ENCODE measurements at regions not wholly inside any gene's neighbourhood (a gene's known extent, or its start where the extent isn't known, plus 50 kb on each side); places are given as distances from the start of the nearest gene placed in this dataset.

DNA sequence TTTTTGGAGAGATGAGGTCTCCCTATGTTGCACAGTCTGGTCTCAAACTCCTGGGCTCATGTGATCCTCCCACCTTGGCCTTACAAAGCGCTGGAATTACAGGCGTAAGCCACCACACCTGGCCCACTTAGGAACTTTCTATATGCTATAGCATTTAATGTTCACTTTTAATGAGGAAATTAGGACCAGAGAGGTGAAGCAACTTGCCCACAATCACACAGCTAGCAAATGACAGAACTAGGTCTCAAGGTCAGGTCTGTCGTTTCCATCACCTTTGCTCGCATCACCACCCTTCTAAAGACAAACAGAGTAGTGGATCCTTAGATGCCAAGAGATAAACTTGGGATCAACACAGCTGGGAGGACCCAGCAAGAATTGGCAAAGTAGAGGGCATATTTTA, 381.7 kb downstream of the CD83 start:
- intact Hi-C loops (cut with micrococcal nuclease; ENCODE audit: unreplicated experiment), result no loop called here
- no peaks in the 10 kb centered on the region; the same call in 1 of the 2 replicates for H3K4me1 ChIP-seq (ENCODE audit: control insufficient read depth, insufficient read depth, low read length)
- no peak overlapping the region for H3K27ac ChIP-seq (ENCODE audit: low read length)
- ChIA-PET POLR2A (no interaction called here), CTCF (no interaction called here)
- H3K9me3 ChIP-seq (ENCODE audit: control insufficient read depth, insufficient read depth, low read depth, low read length), result no peaks in the 10 kb centered on the region
- DNase-seq (ENCODE audit: low read depth, low spot score) (no peak), ATAC-seq (peak; percentile 21; the same call in 1 of the 2 replicates)
- no peak overlapping the region for H3K4me3 ChIP-seq (ENCODE audit: low read depth in 2 of 2, low read length in 2 of 2)
- no peaks in the 10 kb centered on the region for H3K36me3 ChIP-seq (ENCODE audit: control insufficient read depth, insufficient read depth, low read length)
- no TSS peak for BruUV-seq (replicated peaks)
- TF ChIP-seq, protein P1, sequence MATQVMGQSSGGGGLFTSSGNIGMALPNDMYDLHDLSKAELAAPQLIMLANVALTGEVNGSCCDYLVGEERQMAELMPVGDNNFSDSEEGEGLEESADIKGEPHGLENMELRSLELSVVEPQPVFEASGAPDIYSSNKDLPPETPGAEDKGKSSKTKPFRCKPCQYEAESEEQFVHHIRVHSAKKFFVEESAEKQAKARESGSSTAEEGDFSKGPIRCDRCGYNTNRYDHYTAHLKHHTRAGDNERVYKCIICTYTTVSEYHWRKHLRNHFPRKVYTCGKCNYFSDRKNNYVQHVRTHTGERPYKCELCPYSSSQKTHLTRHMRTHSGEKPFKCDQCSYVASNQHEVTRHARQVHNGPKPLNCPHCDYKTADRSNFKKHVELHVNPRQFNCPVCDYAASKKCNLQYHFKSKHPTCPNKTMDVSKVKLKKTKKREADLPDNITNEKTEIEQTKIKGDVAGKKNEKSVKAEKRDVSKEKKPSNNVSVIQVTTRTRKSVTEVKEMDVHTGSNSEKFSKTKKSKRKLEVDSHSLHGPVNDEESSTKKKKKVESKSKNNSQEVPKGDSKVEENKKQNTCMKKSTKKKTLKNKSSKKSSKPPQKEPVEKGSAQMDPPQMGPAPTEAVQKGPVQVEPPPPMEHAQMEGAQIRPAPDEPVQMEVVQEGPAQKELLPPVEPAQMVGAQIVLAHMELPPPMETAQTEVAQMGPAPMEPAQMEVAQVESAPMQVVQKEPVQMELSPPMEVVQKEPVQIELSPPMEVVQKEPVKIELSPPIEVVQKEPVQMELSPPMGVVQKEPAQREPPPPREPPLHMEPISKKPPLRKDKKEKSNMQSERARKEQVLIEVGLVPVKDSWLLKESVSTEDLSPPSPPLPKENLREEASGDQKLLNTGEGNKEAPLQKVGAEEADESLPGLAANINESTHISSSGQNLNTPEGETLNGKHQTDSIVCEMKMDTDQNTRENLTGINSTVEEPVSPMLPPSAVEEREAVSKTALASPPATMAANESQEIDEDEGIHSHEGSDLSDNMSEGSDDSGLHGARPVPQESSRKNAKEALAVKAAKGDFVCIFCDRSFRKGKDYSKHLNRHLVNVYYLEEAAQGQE (IDR thresholded peaks at IDR 0.05; ENCODE audit: insufficient read depth in 1 of 2, low read depth in 2 of 2, low read length in 1 of 2), result no peak
- TF ChIP-seq, protein P2, sequence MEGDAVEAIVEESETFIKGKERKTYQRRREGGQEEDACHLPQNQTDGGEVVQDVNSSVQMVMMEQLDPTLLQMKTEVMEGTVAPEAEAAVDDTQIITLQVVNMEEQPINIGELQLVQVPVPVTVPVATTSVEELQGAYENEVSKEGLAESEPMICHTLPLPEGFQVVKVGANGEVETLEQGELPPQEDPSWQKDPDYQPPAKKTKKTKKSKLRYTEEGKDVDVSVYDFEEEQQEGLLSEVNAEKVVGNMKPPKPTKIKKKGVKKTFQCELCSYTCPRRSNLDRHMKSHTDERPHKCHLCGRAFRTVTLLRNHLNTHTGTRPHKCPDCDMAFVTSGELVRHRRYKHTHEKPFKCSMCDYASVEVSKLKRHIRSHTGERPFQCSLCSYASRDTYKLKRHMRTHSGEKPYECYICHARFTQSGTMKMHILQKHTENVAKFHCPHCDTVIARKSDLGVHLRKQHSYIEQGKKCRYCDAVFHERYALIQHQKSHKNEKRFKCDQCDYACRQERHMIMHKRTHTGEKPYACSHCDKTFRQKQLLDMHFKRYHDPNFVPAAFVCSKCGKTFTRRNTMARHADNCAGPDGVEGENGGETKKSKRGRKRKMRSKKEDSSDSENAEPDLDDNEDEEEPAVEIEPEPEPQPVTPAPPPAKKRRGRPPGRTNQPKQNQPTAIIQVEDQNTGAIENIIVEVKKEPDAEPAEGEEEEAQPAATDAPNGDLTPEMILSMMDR (IDR thresholded peaks at IDR 0.05), result no peak
- TF ChIP-seq TCF7L2 (IDR thresholded peaks at IDR 0.05; ENCODE audit: low read depth, low read length) (no peak), SIN3A (IDR thresholded peaks at IDR 0.05; ENCODE audit: borderline replicate concordance, insufficient read depth, low read depth, low read length) (no peak), POLR2AphosphoS5 (IDR thresholded peaks at IDR 0.05; ENCODE audit: low read depth, low read length) (no peak)
- in situ Hi-C loops (cut with HindIII; ENCODE audit: low pct_unique_long_range_greater_than_20kb, low sequenced_read_pairs), result no loop called here
- no peaks in the 10 kb centered on the region for H3K27me3 ChIP-seq (ENCODE audit: control insufficient read depth, insufficient read depth, low read length)

DNA sequence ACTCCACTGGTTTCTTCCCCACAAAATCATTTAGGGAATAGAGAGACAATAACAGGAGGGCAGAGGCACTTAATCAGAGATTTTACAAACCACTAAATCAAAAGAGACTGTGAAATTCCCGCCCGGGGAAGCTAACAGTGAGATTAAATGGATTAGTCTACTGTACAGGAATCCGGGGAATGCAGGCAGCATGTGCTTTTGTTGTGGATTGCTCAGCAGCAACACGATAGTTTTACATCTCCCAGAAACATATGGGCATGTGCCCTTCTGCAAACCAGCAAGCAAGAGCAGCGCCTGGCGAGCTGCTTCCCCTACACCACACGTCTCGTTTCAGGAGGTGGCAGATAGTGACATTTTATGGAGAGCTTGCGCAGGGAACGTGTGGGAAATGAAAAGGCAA, 382.3 kb downstream of the CD83 start:
- H3K36me3 ChIP-seq (ENCODE audit: control insufficient read depth, insufficient read depth, low read length), result no peaks in the 10 kb centered on the region
- H3K4me1 ChIP-seq (ENCODE audit: control insufficient read depth, insufficient read depth, low read length), result no peaks in the 10 kb centered on the region; the same call in 1 of the 2 replicates
- ChIA-PET POLR2A (no interaction called here), CTCF (no interaction called here)
- in situ Hi-C loops (cut with HindIII; ENCODE audit: low pct_unique_long_range_greater_than_20kb, low sequenced_read_pairs) (no loop called here), intact Hi-C loops (cut with micrococcal nuclease; ENCODE audit: unreplicated experiment) (no loop called here)
- BruUV-seq (replicated peaks), result no TSS peak
- no peaks in the 10 kb centered on the region for H3K9me3 ChIP-seq (ENCODE audit: control insufficient read depth, insufficient read depth, low read depth, low read length)
- peak; percentile 66; the same call in 1 of the 2 replicates for TF ChIP-seq TCF7L2 (IDR thresholded peaks at IDR 0.05; ENCODE audit: low read depth, low read length)
- TF ChIP-seq SIN3A (IDR thresholded peaks at IDR 0.05; ENCODE audit: borderline replicate concordance, insufficient read depth, low read depth, low read length), result no peak
- H3K4me3 ChIP-seq (ENCODE audit: low read depth in 2 of 2, low read length in 2 of 2), result no peak overlapping the region
- ATAC-seq, result peak; percentile 94
- no peak for DNase-seq (ENCODE audit: low read depth, low spot score)
- H3K27ac ChIP-seq (ENCODE audit: low read length), result no peak overlapping the region
- H3K27me3 ChIP-seq (ENCODE audit: control insufficient read depth, insufficient read depth, low read length), result no peaks in the 10 kb centered on the region

DNA sequence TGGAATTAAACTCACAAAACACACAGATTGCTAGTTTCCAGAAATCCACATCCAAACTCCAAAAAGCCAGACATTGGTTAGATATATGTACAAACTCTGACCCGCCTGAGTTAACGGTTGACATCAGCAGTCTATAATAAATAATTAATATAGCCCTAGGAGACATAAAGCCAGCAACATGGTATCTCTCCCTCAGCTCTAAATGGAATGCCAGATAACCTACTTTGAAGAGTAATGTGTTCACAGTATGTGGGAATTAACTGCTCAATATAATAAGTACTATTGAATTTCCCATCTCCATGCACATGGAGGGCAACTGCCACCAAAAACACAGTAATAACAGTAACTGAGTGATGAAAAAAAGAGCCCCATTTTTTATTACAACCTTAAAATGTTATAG, 383.2 kb downstream of the CD83 start:
- in situ Hi-C loops (cut with HindIII; ENCODE audit: low pct_unique_long_range_greater_than_20kb, low sequenced_read_pairs), result no loop called here
- H3K27me3 ChIP-seq (ENCODE audit: control insufficient read depth, insufficient read depth, low read length), result no peaks in the 10 kb centered on the region
- no peak overlapping the region for H3K27ac ChIP-seq (ENCODE audit: low read length)
- no peak for TF ChIP-seq SIN3A (IDR thresholded peaks at IDR 0.05; ENCODE audit: borderline replicate concordance, insufficient read depth, low read depth, low read length)
- no peak for TF ChIP-seq TCF7L2 (IDR thresholded peaks at IDR 0.05; ENCODE audit: low read depth, low read length)
- TF ChIP-seq, protein P2 (IDR thresholded peaks at IDR 0.05), result no peak
- TF ChIP-seq, protein P1 (IDR thresholded peaks at IDR 0.05; ENCODE audit: insufficient read depth in 1 of 2, low read depth in 2 of 2, low read length in 1 of 2), result no peak
- no peak for TF ChIP-seq POLR2AphosphoS5 (IDR thresholded peaks at IDR 0.05; ENCODE audit: low read depth, low read length)
- no peaks in the 10 kb centered on the region for H3K36me3 ChIP-seq (ENCODE audit: control insufficient read depth, insufficient read depth, low read length)
- H3K4me1 ChIP-seq (ENCODE audit: control insufficient read depth, insufficient read depth, low read length), result no peaks in the 10 kb centered on the region; the same call in 1 of the 2 replicates
- ATAC-seq (no peak), DNase-seq (ENCODE audit: low read depth, low spot score) (no peak)
- BruUV-seq (replicated peaks), result no TSS peak
- CTCF ChIA-PET, result no interaction called here
- POLR2A ChIA-PET, result no interaction called here
- H3K9me3 ChIP-seq (ENCODE audit: control insufficient read depth, insufficient read depth, low read depth, low read length), result no peaks in the 10 kb centered on the region
- intact Hi-C loops (cut with micrococcal nuclease; ENCODE audit: unreplicated experiment), result no loop called here
- no peak overlapping the region for H3K4me3 ChIP-seq (ENCODE audit: low read depth in 2 of 2, low read length in 2 of 2)
